Testis (tissue), 2 donors: ENCODE measurements at regions not wholly inside any gene's neighbourhood (a gene's known extent, or its start where the extent isn't known, plus 50 kb on each side); places are given as distances from the start of the nearest gene placed in this dataset.

Experiments
- POLR2A ChIP-seq: fragments of 450-650 bp; IDR thresholded peaks from one replicate; pipeline ENCODE4 v1.6.1; 2017; ENCODE audit warnings: antibody characterized with exemption, mild to moderate bottlenecking, moderate library complexity
- TF ChIP-seq, protein P1 (sequence below), 3 experiments: fragments of 450-650 bp in 2 of 3; fragments of 200-600 bp in 1 of 3; sonication (generic) in 1 of 3; IDR thresholded peaks; one replicate each; pipeline ENCODE4 v1.5.1; 2016 to 2019; ENCODE audit warnings: antibody characterized with exemption in 3 of 3, mild to moderate bottlenecking in 2 of 3, moderate library complexity in 1 of 3

DNA sequence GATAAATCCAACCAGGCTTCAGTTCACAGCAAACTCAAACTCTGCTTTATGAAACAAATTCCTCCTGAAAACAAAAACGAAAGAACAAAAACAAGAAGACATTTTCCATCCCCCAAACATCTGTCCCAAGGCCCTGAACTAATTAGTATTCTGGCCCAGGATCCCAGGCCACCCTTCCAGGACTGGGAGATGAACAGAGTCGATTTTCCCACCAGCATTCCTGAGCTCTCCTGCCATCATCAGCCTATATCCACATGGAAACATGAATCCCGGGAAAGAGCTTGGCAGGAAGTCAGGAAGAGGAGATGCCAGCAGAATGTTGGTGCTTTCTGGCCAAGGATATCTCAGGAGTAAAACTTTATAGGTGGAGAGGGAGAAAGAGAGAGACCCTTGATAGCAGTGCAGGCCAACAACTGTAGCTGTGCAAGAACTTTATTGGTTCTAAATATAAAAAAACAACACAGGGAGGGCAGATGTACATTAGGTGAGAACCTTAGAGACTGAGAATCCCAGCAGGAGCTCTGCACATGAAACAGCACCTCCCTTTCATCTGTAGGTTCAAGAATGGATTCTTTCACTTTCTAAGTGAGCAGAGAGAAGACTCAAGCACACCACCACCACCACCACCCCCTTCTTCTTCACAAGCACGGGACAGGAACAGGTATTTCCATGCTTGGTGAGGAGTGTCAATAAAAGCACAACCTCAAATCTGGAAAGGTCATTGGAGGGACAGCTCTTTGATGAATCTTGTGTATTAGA lies 190.7 kb upstream of the TAS2R1 start:
- TF ChIP-seq, protein P1, sequence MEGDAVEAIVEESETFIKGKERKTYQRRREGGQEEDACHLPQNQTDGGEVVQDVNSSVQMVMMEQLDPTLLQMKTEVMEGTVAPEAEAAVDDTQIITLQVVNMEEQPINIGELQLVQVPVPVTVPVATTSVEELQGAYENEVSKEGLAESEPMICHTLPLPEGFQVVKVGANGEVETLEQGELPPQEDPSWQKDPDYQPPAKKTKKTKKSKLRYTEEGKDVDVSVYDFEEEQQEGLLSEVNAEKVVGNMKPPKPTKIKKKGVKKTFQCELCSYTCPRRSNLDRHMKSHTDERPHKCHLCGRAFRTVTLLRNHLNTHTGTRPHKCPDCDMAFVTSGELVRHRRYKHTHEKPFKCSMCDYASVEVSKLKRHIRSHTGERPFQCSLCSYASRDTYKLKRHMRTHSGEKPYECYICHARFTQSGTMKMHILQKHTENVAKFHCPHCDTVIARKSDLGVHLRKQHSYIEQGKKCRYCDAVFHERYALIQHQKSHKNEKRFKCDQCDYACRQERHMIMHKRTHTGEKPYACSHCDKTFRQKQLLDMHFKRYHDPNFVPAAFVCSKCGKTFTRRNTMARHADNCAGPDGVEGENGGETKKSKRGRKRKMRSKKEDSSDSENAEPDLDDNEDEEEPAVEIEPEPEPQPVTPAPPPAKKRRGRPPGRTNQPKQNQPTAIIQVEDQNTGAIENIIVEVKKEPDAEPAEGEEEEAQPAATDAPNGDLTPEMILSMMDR (IDR thresholded peaks at IDR 0.05), result no peak
- no peak for TF ChIP-seq POLR2A
